ENCODE measurements at regions not wholly inside any gene's neighbourhood (a gene's known extent, or its start where the extent isn't known, plus 50 kb on each side); places are given as distances from the start of the nearest gene placed in this dataset.

DNA sequence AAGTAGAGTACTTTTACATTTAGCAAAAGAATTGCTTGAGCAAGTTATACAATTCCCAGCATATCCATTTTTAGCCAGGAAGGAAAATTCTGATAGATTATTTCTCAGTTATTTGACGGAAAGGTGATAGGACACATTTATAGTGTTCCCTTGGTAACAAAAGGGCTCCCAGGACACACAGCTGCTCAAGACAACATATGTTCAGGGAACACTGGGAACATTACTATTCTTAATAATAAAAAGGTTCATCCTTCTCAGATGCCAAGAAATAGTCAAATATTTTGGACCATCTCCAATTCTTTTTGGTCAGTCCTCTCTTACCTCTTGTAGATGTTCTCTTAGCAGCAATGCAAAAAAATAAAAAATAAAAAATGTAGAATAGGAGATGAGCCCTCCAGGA, 66.8 kb upstream of the SMAD1 start:
- TF ChIP-seq, protein P1, sequence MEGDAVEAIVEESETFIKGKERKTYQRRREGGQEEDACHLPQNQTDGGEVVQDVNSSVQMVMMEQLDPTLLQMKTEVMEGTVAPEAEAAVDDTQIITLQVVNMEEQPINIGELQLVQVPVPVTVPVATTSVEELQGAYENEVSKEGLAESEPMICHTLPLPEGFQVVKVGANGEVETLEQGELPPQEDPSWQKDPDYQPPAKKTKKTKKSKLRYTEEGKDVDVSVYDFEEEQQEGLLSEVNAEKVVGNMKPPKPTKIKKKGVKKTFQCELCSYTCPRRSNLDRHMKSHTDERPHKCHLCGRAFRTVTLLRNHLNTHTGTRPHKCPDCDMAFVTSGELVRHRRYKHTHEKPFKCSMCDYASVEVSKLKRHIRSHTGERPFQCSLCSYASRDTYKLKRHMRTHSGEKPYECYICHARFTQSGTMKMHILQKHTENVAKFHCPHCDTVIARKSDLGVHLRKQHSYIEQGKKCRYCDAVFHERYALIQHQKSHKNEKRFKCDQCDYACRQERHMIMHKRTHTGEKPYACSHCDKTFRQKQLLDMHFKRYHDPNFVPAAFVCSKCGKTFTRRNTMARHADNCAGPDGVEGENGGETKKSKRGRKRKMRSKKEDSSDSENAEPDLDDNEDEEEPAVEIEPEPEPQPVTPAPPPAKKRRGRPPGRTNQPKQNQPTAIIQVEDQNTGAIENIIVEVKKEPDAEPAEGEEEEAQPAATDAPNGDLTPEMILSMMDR (IDR thresholded peaks at IDR 0.05), result no peak
- no peak for TF ChIP-seq POLR2A (IDR thresholded peaks at IDR 0.05)

All from body of pancreas (tissue), 4 donors.